ENCODE measurements at regions not wholly inside any gene's neighbourhood (a gene's known extent, or its start where the extent isn't known, plus 50 kb on each side); places are given as distances from the start of the nearest gene placed in this dataset.
"Not testable (repeated sequence)": the region's sequence is repeated elsewhere in the genome, so short reads cannot be mapped to it uniquely, and the experiment has no call there.

DNA sequence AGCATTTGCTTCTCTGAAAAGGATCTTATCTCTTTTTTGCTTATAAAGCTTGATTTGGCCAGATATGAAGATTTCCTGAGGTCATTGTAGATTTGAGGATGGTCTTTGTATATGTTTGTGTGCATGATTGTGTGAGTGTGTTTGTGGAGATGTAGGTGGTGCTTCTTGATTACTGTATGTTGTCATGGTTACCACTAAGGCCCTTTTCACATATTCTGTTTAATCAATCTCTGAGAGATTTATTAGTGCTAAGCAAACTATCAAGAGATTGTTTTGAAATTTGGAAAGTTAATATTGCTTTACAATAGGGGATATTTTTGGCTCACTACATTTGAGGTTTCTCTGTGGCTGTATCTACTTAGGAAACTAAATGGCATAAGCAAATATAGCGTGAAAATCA is 191.7 kb downstream of the S1PR1 start:
- no peak for DNase-seq

- DNase-seq: no peak
These were observed 195.2 kb downstream of the S1PR1 start for GRCh38 chr1:101431956-101432510.

GRCh38 chr1:101435831-101436511 is 199.2 kb downstream of the S1PR1 start:
- DNase-seq: no peak

DNA sequence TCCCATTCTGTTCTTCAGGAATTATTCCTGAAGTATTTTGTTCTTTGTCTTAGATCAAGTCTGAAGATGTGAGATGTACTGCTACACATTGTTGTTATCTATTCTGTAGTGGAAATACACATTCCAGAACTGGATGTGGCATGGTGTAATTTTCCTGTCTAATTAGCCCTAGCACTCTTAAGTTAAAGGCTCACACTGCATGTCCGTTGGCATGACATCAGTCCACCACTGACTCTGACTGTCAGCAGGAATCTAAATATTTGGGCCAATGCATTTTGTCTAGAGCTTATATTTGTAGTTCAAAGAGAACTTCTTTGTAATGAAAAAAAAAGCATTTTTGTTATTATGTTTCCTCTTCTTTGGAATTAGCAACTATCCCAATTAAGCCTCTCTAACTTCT is 201.0 kb downstream of the S1PR1 start:
- no peak for DNase-seq

DNA sequence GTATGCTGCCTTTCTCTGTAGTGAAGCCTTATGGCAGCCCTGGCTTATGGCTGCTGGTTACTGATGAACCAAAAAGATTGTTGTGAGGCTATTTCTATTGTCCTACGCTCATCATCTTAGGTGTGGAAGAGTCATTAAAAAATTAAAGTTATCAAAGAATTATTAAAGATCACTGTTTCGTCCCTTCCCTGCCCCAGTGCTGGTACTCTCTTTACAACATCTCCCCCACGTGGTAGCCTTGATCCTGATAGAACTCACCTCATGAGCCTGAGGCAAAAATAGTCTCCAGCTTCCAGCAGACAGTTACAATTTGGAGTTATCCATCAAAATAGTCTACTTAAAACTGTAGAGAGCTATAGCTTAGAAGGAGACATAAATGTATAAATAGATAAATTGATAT is 201.5 kb downstream of the S1PR1 start:
- DNase-seq: no peak

- DNase-seq: no peak
These were observed 203.7 kb downstream of the S1PR1 start for GRCh38 chr1:101440485-101440884.

DNA sequence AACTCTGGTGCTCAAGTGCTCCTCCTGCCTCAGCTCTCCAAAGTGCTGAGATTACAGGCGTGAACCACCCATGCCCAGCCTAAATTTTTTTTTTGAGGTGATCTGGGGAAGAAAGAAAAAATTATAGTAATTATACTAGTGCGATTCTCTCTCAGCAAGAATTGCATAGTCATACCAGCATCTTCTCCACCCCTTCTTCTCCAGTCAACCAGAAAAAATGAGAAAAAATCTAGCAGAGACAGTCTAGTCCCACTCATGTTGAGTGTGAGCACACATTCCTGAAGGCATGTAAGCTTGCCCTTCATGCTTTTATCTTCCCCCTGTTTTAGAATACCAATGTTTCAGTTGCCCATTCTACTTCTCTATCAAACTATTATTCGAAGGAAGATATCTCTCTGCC is 207.6 kb downstream of the S1PR1 start:
- no peak for DNase-seq

GRCh38 chr1:101444873-101445618 is 208.2 kb downstream of the S1PR1 start:
- DNase-seq: no peak

DNA sequence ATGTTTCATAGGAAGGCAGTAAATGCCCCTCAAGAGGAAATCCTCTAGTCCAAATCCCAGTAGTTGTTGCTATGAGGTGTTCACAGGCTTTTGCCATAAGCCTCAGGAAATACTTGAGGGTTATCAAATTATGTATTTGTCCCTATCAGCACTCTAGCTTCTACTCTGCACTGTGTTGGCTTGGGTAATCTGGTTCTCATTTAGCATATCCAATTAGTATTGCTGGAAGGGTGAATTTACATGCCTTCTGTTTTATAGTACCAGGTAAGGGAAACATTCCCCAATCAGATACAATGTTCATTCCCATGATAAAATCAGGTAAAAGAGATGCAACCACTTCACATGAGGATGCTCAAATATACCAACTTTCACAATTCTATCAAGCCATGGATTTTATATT is 211.2 kb downstream of the S1PR1 start:
- DNase-seq: no peak

GRCh38 chr1:101450691-101451090 is 213.9 kb downstream of the S1PR1 start:
- DNase-seq: not testable (repeated sequence)

DNA sequence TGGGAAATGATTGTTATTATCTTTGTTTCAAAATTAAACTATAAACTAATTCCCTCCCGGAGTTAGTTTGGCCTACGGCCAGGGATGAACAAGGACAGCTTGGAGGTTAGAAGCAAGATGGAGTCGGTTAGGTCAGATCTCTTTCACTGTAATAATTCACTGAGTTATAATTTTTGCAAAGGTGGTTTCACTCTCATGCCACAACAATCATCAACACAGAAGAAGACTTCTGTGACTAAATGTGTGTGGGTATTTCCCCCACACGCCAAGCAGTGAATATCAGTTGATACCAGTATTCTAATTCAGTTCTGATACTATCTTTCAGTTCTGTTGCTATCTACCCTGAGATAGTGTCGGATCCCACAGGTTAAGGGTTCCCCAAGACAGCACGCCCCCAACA is 215.1 kb downstream of the S1PR1 start:
- peak; percentile 21 for DNase-seq

- DNase-seq: no peak
These were observed 216.0 kb downstream of the S1PR1 start for GRCh38 chr1:101452825-101453224.

DNA sequence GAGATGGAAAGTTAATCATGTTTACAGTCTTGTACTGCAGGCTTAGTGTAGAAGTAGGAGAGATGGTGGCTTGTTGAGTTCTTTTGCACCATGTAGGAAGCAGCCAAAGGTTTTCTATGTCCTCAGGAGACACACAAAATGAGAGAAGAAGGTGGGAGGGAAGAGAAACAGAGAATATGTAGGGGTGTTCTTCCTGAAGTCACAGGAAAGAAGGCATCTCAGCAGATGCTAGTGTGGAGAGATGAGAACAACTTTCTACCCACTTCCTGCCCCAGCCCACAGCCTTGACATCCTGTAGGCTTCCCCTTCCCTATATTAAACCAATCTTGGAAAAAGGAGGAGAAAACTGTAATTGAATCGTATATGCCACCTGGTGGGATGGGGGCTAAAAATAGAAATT is 217.0 kb downstream of the S1PR1 start:
- no peak for DNase-seq

GRCh38 chr1:101455166-101455565 is 218.3 kb downstream of the S1PR1 start:
- DNase-seq: no peak

DNA sequence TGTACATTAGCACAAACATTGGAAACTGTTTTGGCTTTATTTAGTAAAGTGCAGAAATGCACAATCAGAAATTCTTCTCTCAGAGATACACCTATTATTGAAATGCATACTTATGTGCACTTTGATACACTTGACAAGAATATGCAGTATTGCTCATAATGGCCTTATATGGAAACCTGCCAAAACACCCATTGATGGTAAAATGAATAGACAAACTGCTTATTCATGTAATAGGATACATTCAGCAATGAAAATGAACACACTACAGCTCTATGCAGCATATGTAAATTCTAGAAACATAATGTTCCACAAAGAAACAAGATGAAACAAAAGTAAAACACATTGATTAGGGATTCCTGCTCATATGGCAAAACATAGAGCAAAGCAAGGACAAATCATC is 223.9 kb downstream of the S1PR1 start:
- DNase-seq: no peak

- DNase-seq: no peak
These were observed 226.4 kb downstream of the S1PR1 start for GRCh38 chr1:101463195-101463594.

GRCh38 chr1:101465941-101466340 is 229.1 kb downstream of the S1PR1 start:
- DNase-seq: no peak

- DNase-seq: no peak
These were observed 237.3 kb downstream of the S1PR1 start for GRCh38 chr1:101474039-101474665.

GRCh38 chr1:101476541-101476940 is 239.7 kb downstream of the S1PR1 start:
- no peak for DNase-seq

GRCh38 chr1:101479945-101480344 is 243.1 kb downstream of the S1PR1 start:
- no peak for DNase-seq

DNA sequence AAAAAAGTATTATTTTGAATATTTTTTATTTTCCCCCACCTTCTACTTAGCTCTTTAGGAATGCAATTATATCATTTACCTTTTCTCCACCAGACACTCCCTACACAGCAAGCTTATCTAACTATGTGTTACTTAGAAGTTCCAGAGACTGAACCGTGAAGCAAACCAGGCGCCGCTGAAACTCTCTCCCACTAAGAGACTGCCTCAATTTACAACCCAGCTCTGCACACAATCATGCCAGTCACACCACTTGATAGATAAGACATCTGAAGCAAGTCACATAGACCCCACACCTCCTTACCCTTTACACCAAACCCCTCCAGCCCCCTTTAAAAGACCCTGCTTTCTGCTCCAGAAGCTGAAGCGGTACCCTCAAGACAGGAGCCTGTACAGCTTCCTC is 245.5 kb downstream of the S1PR1 start:
- DNase-seq: no peak

DNA sequence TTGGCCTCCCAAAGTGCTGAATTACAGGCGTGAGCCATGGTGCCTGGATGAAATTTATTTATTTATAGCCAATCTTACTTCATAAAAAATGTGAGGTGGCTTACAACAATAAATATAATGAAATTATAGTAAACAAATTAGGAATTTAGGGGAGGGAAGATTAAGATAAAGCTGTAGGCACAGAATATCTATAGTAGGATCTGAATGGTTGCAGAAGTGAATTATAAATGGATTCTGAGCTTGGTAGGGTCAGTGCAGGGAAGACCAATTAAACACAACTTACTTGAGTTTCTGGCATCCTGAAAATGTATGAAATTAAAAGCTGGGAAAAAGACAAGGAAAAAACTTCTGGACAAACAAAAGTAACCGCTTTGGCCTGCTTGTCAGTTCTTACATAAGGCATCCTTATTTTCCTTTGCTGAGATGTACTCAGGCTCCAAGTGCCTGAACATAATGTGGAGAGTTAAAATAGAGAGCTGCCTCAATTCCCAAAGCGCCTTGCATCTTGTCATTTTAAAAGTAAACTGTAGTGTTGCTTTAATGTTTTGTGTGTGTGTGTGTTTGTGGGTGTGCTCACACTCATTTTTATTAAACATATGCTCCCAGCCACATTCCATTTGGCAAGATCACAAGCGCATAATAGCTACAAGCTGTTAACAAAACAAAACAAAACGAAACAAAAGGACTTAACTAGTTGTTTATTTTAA is 247.3 kb downstream of the S1PR1 start:
- no peak for DNase-seq

- no peak for DNase-seq
These were observed 248.0 kb downstream of the S1PR1 start for GRCh38 chr1:101484689-101485338.

Measured in stimulated activated CD4-positive, alpha-beta T cell treated with anti-CD3 and anti-CD28 coated beads, Interleukin-1b, Interleukin-23, amount 100 ng/mL, for 48 hours (primary cell).